Hepatocyte (in vitro differentiated cells): ENCODE measurements at regions not wholly inside any gene's neighbourhood (a gene's known extent, or its start where the extent isn't known, plus 50 kb on each side); places are given as distances from the start of the nearest gene placed in this dataset.

Source experiments
- DNase-seq: peaks from one replicate; pipeline ENCODE4 v3.0.0-alpha.2; 2016; ENCODE audit warnings: low spot score
- H2AFZ ChIP-seq: fragments of 200-600 bp; sonication (generic); 2 replicates; pipeline ENCODE4 v1.6.0; 2016; ENCODE audit warnings: antibody characterized with exemption, mild to moderate bottlenecking
- H3K27ac ChIP-seq: fragments of 200-600 bp; sonication (generic); 2 replicates; pipeline ENCODE4 v1.5.1; 2016; ENCODE audit warnings: mild to moderate bottlenecking
- H3K27me3 ChIP-seq: fragments of 200-600 bp; sonication (generic); 2 replicates; pipeline ENCODE4 v1.6.1; 2016
- H3K36me3 ChIP-seq: fragments of 200-600 bp; sonication (generic); replicated peaks from 2 replicates; pipeline ENCODE4 v1.5.1; 2016; ENCODE audit warnings: low read depth; ENCODE audit not compliant: insufficient read depth
- H3K4me1 ChIP-seq: fragments of 200-600 bp; sonication (generic); 2 replicates; pipeline ENCODE4 v1.5.1; 2016; ENCODE audit warnings: mild to moderate bottlenecking, moderate library complexity; ENCODE audit not compliant: insufficient read depth
- H3K4me2 ChIP-seq: fragments of 200-600 bp; sonication (generic); 2 replicates; pipeline ENCODE4 v1.6.0; 2016
- H3K4me3 ChIP-seq: fragments of 200-600 bp; sonication (generic); 2 replicates; pipeline ENCODE4 v1.5.1; 2016; ENCODE audit warnings: mild to moderate bottlenecking
- H3K79me2 ChIP-seq: fragments of 200-600 bp; sonication (generic); 2 replicates; pipeline ENCODE4 v1.6.0; 2017; ENCODE audit warnings: mild to moderate bottlenecking
- H3K9me2 ChIP-seq: fragments of 200-600 bp; sonication (generic); replicated peaks from 2 replicates; pipeline ENCODE4 v1.6.0; 2017; ENCODE audit warnings: mild to moderate bottlenecking; ENCODE audit not compliant: insufficient read depth
- H3K9me3 ChIP-seq: fragments of 200-600 bp; sonication (generic); 2 replicates; pipeline ENCODE4 v1.5.1; 2016; ENCODE audit warnings: low read depth, mild to moderate bottlenecking
- H4K20me1 ChIP-seq: fragments of 200-600 bp; sonication (generic); 2 replicates; pipeline ENCODE4 v1.6.0; 2016; ENCODE audit warnings: mild to moderate bottlenecking; ENCODE audit not compliant: insufficient read depth, poor library complexity, severe bottlenecking
- CTCF ChIP-seq: fragments of 200-600 bp; sonication (generic); IDR thresholded peaks from 2 replicates; pipeline ENCODE4 v1.5.1; 2016; ENCODE audit warnings: antibody characterized with exemption, mild to moderate bottlenecking; ENCODE audit not compliant: poor library complexity
- EZH2 ChIP-seq: fragments of 200-600 bp; sonication (generic); IDR thresholded peaks from 2 replicates; pipeline ENCODE4 v1.6.1; 2016; ENCODE audit warnings: antibody characterized with exemption, mild to moderate bottlenecking, borderline replicate concordance
- EZH2phosphoT487 ChIP-seq: fragments of 200-600 bp; sonication (generic); IDR thresholded peaks from one replicate; pipeline ENCODE4 v1.6.1; 2018; ENCODE audit warnings: antibody characterized with exemption, mild to moderate bottlenecking, low read depth, moderate library complexity; ENCODE audit not compliant: unreplicated experiment, severe bottlenecking
- WGBS: methylation state at CpG from one replicate; pipeline ENCODE4 v1.1.6; 2016; ENCODE audit warnings: low lambda C conversion rate; ENCODE audit errors: missing lambda C conversion rate; 5-methylcytosine and 5-hydroxymethylcytosine counted together

GRCh38 chr7:35463751-35464150 is 209.9 kb upstream of the TBX20 start:
- Histone ChIP-seq H3K4me1 (no peaks in the 10 kb centered on the region), H3K9me3 (no peaks in the 10 kb centered on the region), H2AFZ (no peak overlapping the region), H3K36me3 (no peaks in the 10 kb centered on the region), H3K4me3 (no peak overlapping the region), H3K4me2 (no peak overlapping the region), H3K9me2 (no peaks in the 10 kb centered on the region), H4K20me1 (no peaks in the 10 kb centered on the region), H3K27me3 (no peaks in the 10 kb centered on the region), H3K79me2 (no peaks in the 10 kb centered on the region), H3K27ac (no peak overlapping the region)
- TF ChIP-seq CTCF (no peak), EZH2 (no peak), EZH2phosphoT487 (no peak)
- WGBS, result 65% methylated on average over 4 of the region's 4 CpGs
- DNase-seq, result no peak

GRCh38 chr7:35463176-35463700 is 209.3 kb upstream of the TBX20 start:
- Histone ChIP-seq H3K9me3 (no peaks in the 10 kb centered on the region), H2AFZ (no peak overlapping the region)

GRCh38 chr7:35454575-35455385 is 200.9 kb upstream of the TBX20 start:
- no peak for TF ChIP-seq EZH2
- no peak for TF ChIP-seq CTCF
- TF ChIP-seq EZH2phosphoT487, result no peak
- no peak for DNase-seq
- 32% methylated on average over 58 of the region's 58 CpGs for WGBS
- no peaks in the 10 kb centered on the region for H3K9me3 ChIP-seq
- H2AFZ ChIP-seq, result peak overlapping the region; percentile 67
- H3K4me2 ChIP-seq, result peak overlapping the region; percentile 75
- peaks cover 9% of the 10 kb centered on the region for H3K4me1 ChIP-seq
- no peaks in the 10 kb centered on the region for H3K9me2 ChIP-seq
- no peaks in the 10 kb centered on the region for H3K79me2 ChIP-seq
- H3K36me3 ChIP-seq, result no peaks in the 10 kb centered on the region
- no peak overlapping the region for H3K4me3 ChIP-seq
- peaks cover 16% of the 10 kb centered on the region for H3K27me3 ChIP-seq
- H4K20me1 ChIP-seq, result no peaks in the 10 kb centered on the region
- H3K27ac ChIP-seq, result no peak overlapping the region

More at GRCh38 chr7:35463176-35463700, 209.3 kb upstream of the TBX20 start:
- no peaks in the 10 kb centered on the region for H3K79me2 ChIP-seq
- no peaks in the 10 kb centered on the region for H3K4me1 ChIP-seq
- H3K4me2 ChIP-seq, result no peak overlapping the region
- H3K36me3 ChIP-seq, result no peaks in the 10 kb centered on the region
- no peak for DNase-seq
- H3K27ac ChIP-seq, result no peak overlapping the region
- H3K9me2 ChIP-seq, result no peaks in the 10 kb centered on the region
- H3K27me3 ChIP-seq, result no peaks in the 10 kb centered on the region
- no peak overlapping the region for H3K4me3 ChIP-seq
- no peaks in the 10 kb centered on the region for H4K20me1 ChIP-seq
- TF ChIP-seq EZH2 (no peak), EZH2phosphoT487 (no peak), CTCF (no peak)
- 86% methylated on average over 3 of the region's 3 CpGs for WGBS
